B cell (primary cell): ENCODE measurements at regions not wholly inside any gene's neighbourhood (a gene's known extent, or its start where the extent isn't known, plus 50 kb on each side); places are given as distances from the start of the nearest gene placed in this dataset.

ENCODE experiments used
- ATAC-seq: fragments of 200-7000 bp; cut with Tn5 transposase; one replicate; pipeline ENCODE4 v1.10.0; 2021; ENCODE audit warnings: low read depth, mild to moderate bottlenecking, moderate number of reproducible peaks, moderate library complexity
- CTCF ChIA-PET: fragments of 350-600 bp; sonication (Branson Sonifier 250); formaldehyde crosslinking; loops from one replicate; lab custom pipeline; 2021; ENCODE audit warnings: antibody characterized with exemption, inconsistent platforms; lab: Charles Lee
- POLR2A ChIA-PET: fragments of 350-600 bp; sonication (Branson Sonifier 250); formaldehyde crosslinking; loops from one replicate; lab custom pipeline; 2021; ENCODE audit warnings: antibody characterized with exemption; lab: Charles Lee
- DNase-seq: peaks from one replicate; pipeline ENCODE4 v3.0.0; 2013
- H2AFZ ChIP-seq: 2 replicates; pipeline ENCODE4 v1.6.1; 2012; ENCODE audit warnings: mild to moderate bottlenecking, low read depth, low read length; ENCODE audit not compliant: insufficient read depth, poor library complexity, severe bottlenecking
- H3K27ac ChIP-seq, 2 donors: 1 replicate in 1 of 2; 2 replicates in 1 of 2; pipeline ENCODE4 v1.5.1; 2012 to 2013; ENCODE audit warnings: low read length in 2 of 2, mild to moderate bottlenecking in 2 of 2, moderate library complexity in 1 of 2
- H3K27me3 ChIP-seq, 4 experiments: fragments of 200-600 bp in 1 of 4; sonication (generic) in 1 of 4; replicated peaks in 1 of 4; 1 replicate in 2 of 4; 2 replicates in 2 of 4; pipeline versions ENCODE4 v1.6.1 to v1.7.0; 2013 to 2016; ENCODE audit warnings: low read length in 3 of 4, mild to moderate bottlenecking in 2 of 4, mixed read lengths in 1 of 4, moderate library complexity in 1 of 4; ENCODE audit not compliant: insufficient read depth in 4 of 4, control insufficient read depth in 3 of 4; ENCODE audit errors: control extremely low read depth in 1 of 4
- H3K36me3 ChIP-seq, 2 experiments: replicated peaks in 1 of 2; 1 replicate in 1 of 2; 2 replicates in 1 of 2; pipeline versions ENCODE4 v1.6.1 to v1.7.1; 2013; ENCODE audit warnings: low read length in 1 of 2; ENCODE audit not compliant: insufficient read depth in 2 of 2, control insufficient read depth in 1 of 2; ENCODE audit errors: control extremely low read depth in 1 of 2, extremely low read depth in 1 of 2
- H3K4me1 ChIP-seq, 2 donors: fragments of 200-600 bp in 1 of 2; sonication (generic) in 1 of 2; 1 replicate in 1 of 2; 2 replicates in 1 of 2; pipeline versions ENCODE4 v1.5.1 to v1.6.1; 2013 to 2017; ENCODE audit warnings: low read length in 2 of 2; ENCODE audit not compliant: control insufficient read depth in 2 of 2, insufficient read depth in 2 of 2
- H3K4me2 ChIP-seq: replicated peaks from 2 replicates; pipeline ENCODE3; 2012; ENCODE audit warnings: mild to moderate bottlenecking, low read depth, low read length; ENCODE audit not compliant: poor library complexity, severe bottlenecking
- H3K4me3 ChIP-seq, 5 experiments: fragments of 200-600 bp in 1 of 5; sonication (generic) in 1 of 5; 1 replicate in 3 of 5; 2 replicates in 2 of 5; pipeline versions ENCODE4 v1.5.1 to v1.7.0; 2011 to 2016; ENCODE audit warnings: low read length in 4 of 5, mild to moderate bottlenecking in 4 of 5, low read depth in 2 of 5, control low read depth in 1 of 5, moderate library complexity in 1 of 5; ENCODE audit not compliant: insufficient read depth in 1 of 5; ENCODE audit errors: control extremely low read depth in 1 of 5, extremely low read depth in 1 of 5
- H3K79me2 ChIP-seq: fragments of 200-600 bp; sonication (generic); one replicate; pipeline ENCODE4 v1.6.0; 2016; ENCODE audit warnings: low read length; ENCODE audit not compliant: control insufficient read depth, insufficient read depth
- H3K9ac ChIP-seq: fragments of 200-600 bp; sonication (generic); 2 replicates; pipeline ENCODE4 v1.6.1; 2017; ENCODE audit warnings: mild to moderate bottlenecking, low read length, moderate library complexity
- H3K9me3 ChIP-seq, 3 donors: one replicate each; pipeline versions ENCODE4 v1.6.1 to v1.7.1; 2013; ENCODE audit warnings: low read length in 2 of 3; ENCODE audit not compliant: control insufficient read depth in 2 of 3, insufficient read depth in 1 of 3; ENCODE audit errors: control extremely low read depth in 1 of 3
- H4K20me1 ChIP-seq: 2 replicates; pipeline ENCODE4 v1.6.0; 2012; ENCODE audit warnings: mild to moderate bottlenecking, low read length; ENCODE audit not compliant: insufficient read depth, control insufficient read depth, poor library complexity, severe bottlenecking
- H3K27ac Mint-ChIP-seq: one replicate; pipeline ENCODE4 v1.8.0; 2021; ENCODE audit warnings: mixed read lengths
- H3K27me3 Mint-ChIP-seq: one replicate; pipeline ENCODE4 v1.8.0; 2021; ENCODE audit warnings: mixed read lengths
- H3K4me1 Mint-ChIP-seq: one replicate; pipeline ENCODE4 v1.8.0; 2021; ENCODE audit warnings: mixed read lengths
- H3K4me3 Mint-ChIP-seq: one replicate; pipeline ENCODE4 v1.8.0; 2021; ENCODE audit warnings: mixed read lengths
- H3K9me3 Mint-ChIP-seq: one replicate; pipeline ENCODE4 v1.8.0; 2022; ENCODE audit warnings: mixed read lengths; ENCODE audit not compliant: insufficient read depth
- EZH2 ChIP-seq: IDR thresholded peaks from 2 replicates; pipeline ENCODE4 v1.6.1; 2012; ENCODE audit warnings: borderline replicate concordance, low read depth, mild to moderate bottlenecking, moderate library complexity, low read length; ENCODE audit not compliant: insufficient read depth, poor library complexity, severe bottlenecking
- WGBS: methylation state at CpG from one replicate; pipeline ENCODE4 v1.1.5; 2013; ENCODE audit warnings: missing lambda C conversion rate; ENCODE audit not compliant: insufficient coverage; 5-methylcytosine and 5-hydroxymethylcytosine counted together
- intact Hi-C: fragments of 100-400 bp; cut with micrococcal nuclease; formaldehyde crosslinking; loops from one replicate; pipeline ENCODE4 v1.10.0; 2022
- TF ChIP-seq, protein P1 (sequence below): fragments of 200-600 bp; IDR thresholded peaks from one replicate; pipeline ENCODE4 v1.8.0; 2022; ENCODE audit warnings: antibody characterized with exemption, mild to moderate bottlenecking

DNA sequence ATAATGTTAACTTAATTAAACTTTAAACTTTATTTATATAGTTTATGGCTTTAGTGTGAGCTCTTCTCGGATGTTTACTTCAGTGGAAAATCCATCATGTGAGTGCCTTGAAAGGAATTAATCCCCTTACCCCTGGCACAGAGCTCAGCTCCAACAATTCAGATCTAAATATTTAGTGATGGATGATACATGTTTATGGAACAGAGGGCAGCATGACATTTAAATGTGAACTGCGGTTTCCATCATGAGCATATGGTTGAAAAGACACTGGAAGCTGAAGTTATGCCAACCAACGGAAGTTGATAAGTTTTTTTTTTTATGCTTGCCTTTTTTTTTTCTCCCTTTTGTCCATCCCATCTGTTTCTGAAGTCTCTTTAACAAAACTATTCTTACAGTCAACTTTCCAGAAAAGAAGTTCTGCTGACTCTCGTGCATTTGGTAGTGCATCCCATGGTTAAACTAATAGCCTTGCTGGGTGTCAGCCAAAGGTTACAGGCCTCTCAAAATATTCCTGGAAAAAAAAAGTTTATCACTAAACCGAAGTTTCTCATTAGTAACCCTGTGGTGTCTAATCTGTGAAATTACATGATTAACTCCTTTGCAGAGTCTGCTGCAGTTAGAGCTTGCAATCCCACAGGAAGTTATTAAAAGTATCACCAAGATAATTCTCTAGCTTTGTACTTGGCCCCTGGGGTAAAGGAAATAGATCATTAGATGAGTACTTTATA is 243.9 kb upstream of the TCF21 start:
- intact Hi-C loops: no loop called here
- CTCF ChIA-PET: no interaction called here

DNA sequence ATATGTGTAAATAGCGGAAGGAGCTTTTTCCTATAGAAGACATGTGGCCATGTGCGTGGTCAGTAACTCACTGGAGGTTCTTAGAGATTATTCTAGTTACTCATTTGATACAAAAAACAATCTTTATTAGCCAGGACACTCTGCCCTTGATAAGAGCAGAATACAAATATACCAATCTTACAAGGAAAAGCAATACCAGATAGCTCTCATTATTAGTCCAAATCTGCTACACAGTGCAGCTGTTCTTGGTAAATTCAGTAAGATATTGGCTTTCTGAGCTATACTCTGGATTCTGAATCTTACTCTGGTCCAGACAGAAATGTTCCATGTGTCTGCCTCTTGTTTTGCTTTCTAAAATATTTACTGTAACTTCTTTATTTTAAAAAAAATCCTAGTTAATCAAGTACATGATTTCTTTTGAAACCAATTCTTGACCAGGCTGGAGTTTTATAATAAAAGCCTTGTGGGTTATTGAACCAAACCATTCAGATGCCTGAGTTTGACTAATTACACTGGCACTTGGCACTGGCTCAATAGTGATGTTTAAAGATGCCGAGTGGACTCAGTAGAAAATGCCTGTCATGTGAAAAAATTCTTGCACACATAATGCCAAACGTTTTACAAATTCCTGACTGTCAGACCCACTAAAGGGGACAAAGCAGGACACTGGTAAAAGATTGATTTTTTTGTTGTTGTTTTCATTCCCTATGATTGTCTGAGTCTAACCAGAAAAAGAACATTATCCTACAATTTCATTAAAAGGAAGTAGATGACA is 242.8 kb upstream of the TCF21 start:
- no peaks in the 10 kb centered on the region for H4K20me1 ChIP-seq
- no peak for TF ChIP-seq EZH2
- TF ChIP-seq, protein P1, sequence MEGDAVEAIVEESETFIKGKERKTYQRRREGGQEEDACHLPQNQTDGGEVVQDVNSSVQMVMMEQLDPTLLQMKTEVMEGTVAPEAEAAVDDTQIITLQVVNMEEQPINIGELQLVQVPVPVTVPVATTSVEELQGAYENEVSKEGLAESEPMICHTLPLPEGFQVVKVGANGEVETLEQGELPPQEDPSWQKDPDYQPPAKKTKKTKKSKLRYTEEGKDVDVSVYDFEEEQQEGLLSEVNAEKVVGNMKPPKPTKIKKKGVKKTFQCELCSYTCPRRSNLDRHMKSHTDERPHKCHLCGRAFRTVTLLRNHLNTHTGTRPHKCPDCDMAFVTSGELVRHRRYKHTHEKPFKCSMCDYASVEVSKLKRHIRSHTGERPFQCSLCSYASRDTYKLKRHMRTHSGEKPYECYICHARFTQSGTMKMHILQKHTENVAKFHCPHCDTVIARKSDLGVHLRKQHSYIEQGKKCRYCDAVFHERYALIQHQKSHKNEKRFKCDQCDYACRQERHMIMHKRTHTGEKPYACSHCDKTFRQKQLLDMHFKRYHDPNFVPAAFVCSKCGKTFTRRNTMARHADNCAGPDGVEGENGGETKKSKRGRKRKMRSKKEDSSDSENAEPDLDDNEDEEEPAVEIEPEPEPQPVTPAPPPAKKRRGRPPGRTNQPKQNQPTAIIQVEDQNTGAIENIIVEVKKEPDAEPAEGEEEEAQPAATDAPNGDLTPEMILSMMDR: no peak
- no peak overlapping the region for H3K4me2 ChIP-seq
- no peak overlapping the region for H3K4me3 ChIP-seq
- no peaks in the 10 kb centered on the region for H3K9me3 Mint-ChIP-seq
- no peaks in the 10 kb centered on the region for H3K4me1 Mint-ChIP-seq
- intact Hi-C loops: no loop called here
- no peaks in the 10 kb centered on the region for H3K9me3 ChIP-seq
- peaks cover 3% of the 10 kb centered on the region for H3K27me3 Mint-ChIP-seq
- H3K79me2 ChIP-seq: no peaks in the 10 kb centered on the region
- no peaks in the 10 kb centered on the region for H3K27me3 ChIP-seq
- ATAC-seq: no peak
- no peak for DNase-seq
- no CpG with 5 or more reads among the region's 4 CpGs for WGBS
- ChIA-PET CTCF (no interaction called here), POLR2A (no interaction called here)
- no peak overlapping the region for H2AFZ ChIP-seq
- H3K27ac ChIP-seq: no peak overlapping the region
- H3K36me3 ChIP-seq: no peaks in the 10 kb centered on the region
- H3K4me3 Mint-ChIP-seq: no peak overlapping the region
- no peak overlapping the region for H3K9ac ChIP-seq
- no peaks in the 10 kb centered on the region for H3K4me1 ChIP-seq
- no peak overlapping the region for H3K27ac Mint-ChIP-seq

More for the DNA sequence above, 243.9 kb upstream of the TCF21 start:
- Histone ChIP-seq H4K20me1 (no peaks in the 10 kb centered on the region), H3K4me1 (no peaks in the 10 kb centered on the region), H3K27ac (no peak overlapping the region), H3K36me3 (no peaks in the 10 kb centered on the region), H3K9me3 (no peaks in the 10 kb centered on the region), H3K4me3 (no peak overlapping the region), H3K79me2 (no peaks in the 10 kb centered on the region), H3K27me3 (no peaks in the 10 kb centered on the region), H2AFZ (no peak overlapping the region), H3K4me2 (no peak overlapping the region), H3K9ac (no peak overlapping the region)
- Mint-ChIP-seq H3K4me3 (no peak overlapping the region), H3K4me1 (no peaks in the 10 kb centered on the region), H3K9me3 (no peaks in the 10 kb centered on the region), H3K27ac (no peak overlapping the region), H3K27me3 (peaks cover 3% of the 10 kb centered on the region)
- no peak for TF ChIP-seq EZH2
- TF ChIP-seq, protein P1: no peak
- WGBS: 80% methylated on average over 1 of the region's 5 CpGs
- ATAC-seq: no peak
- POLR2A ChIA-PET: no interaction called here
- no peak for DNase-seq
